Kidney capillary endothelial cell (primary cell): ENCODE measurements at regions not wholly inside any gene's neighbourhood (a gene's known extent, or its start where the extent isn't known, plus 50 kb on each side); places are given as distances from the start of the nearest gene placed in this dataset.
A peak's percentile ranks its signal among the peaks of the same experiment; 100 is the strongest.
"Not testable (repeated sequence)": the region's sequence is repeated elsewhere in the genome, so short reads cannot be mapped to it uniquely, and the experiment has no call there.

Experiments
- DNase-seq: peaks from one replicate; pipeline ENCODE4 v3.0.0-alpha.2; 2018; ENCODE audit warnings: low spot score

- peak; percentile 68 for DNase-seq
These were observed 53.0 kb upstream of the DAPP1 start for GRCh38 chr4:99763635-99764101.

- DNase-seq, result no peak
These were observed 53.9 kb upstream of the DAPP1 start for GRCh38 chr4:99762728-99763127.

DNA sequence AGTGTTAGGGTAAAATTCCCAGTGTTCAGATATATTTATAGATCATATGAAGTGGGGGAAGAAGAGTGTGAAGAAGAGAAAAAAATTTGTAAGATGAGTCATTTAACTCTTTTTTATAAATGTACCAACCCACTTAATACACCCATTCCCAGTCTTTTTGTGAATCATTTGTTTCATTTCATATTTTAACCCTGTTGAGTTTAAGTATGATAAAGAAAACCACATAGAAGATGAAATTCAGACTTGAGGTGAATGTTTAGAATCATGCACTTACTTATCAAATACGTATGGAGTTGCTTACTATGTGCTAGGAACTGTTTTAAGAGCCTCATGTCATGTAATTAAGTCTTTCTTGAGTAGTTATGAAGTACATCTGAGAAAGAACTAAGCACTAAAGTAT is 56.6 kb upstream of the DAPP1 start:
- DNase-seq, result no peak

DNA sequence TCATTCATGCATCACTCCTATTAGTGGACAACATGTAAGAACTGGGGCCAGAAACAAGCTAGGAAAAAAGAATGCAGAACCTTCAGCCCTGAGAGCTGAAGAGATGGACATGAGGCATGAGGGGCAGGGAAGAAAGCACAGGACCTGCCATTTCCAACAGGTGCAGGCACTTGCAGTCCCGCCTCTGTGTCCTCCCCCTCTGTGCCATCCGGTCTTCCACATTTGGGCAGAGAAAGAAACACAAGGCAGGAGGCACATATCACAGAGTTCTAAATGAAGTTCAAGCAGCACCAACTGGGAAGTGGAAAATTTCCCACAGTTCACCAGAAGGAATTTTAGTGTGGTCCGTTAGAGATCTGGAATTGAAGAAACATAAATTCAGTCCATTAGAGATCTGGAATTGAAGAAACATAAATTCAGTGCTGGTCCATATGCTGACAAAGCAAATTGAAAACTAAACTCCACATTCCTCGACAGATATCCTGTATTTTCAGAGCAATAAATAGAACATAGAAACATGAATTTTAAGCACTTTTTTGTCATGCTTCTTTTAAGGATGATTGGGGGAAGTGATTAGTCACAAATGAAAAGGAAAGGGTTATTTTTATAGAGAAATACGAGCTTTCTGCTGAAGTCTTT is 57.2 kb upstream of the DAPP1 start:
- no peak for DNase-seq

DNA sequence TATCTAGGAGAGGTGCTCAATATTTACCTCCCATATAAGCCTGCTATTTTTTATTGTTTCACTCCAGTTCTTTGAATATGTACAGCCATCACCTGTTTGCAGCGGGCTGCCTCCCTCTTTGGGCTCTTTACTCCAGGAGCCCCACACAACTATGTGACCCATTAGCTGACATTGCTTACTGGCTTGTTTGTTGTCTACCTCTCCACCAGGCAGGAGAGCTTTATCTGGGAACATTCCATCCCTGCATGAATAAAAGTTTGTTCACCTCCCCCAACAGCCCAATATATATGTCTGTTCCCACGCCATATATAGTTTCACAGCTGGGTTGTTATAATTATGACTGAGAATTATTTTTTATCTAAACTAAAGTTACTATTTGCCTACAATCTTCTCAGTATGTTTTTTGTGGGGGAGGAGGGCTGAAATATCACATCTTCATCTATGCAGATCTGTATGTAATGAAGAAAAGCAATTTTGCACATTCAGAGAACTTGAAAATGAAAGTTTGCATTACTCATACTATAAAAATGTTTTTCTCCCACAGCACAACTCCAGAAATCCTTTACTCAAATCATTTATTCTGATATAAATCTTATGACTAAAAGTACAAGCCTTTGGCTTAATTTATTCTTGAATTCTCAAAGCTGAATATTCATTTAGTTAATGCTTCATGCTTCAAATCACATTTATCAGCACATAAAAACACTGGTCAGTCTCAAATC is 61.2 kb upstream of the DAPP1 start:
- DNase-seq, result no peak

GRCh38 chr4:99754756-99755155 is 61.9 kb upstream of the DAPP1 start:
- DNase-seq, result no peak

GRCh38 chr4:99753931-99754330 is 62.7 kb upstream of the DAPP1 start:
- DNase-seq, result no peak

DNA sequence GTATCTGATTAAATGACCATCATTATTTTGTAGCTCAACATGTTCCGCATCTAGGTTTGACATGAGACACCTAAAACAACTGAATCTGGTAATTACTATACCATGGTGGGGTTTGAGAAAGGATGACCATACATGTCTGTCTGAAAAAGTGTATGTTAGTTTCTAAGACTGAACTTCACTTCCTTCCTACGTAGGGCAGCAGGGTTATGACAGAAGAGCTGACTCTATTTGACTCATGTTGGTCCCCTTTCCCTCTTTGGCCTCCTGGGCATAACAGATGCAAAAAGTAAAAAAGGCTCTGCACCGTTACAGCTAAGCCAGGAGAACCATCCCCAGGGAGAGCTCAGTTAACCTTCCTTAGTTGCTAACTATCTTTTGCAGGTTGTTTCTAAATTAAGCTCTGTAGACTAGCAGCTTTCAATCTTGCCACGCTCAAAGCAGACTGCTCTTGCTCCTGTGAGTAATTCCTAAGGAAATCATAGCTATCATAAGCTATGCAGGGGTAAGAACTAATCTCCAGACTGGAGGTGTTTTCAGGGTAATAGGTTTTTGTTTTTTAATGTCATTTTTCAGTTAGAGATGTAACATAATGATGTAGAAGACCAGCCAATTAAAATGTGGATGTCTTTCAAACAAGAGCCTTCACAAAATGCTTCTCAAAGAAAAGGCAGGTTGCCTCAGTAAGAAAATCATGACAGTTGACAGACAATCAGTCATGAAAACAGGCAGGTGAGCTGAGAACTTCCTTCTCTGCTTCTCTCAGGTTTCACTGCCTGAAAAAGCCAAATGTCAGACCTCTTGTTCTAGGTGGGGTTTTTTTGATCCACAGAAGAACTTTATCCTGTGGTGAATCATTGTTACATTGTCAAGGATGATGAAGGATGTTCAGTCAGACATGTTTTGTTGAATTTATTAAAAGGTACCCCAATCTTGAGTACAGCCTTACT is 66.9 kb upstream of the DAPP1 start:
- no peak for DNase-seq

- no peak for DNase-seq
These were observed 70.2 kb upstream of the DAPP1 start for GRCh38 chr4:99746443-99746842.

DNA sequence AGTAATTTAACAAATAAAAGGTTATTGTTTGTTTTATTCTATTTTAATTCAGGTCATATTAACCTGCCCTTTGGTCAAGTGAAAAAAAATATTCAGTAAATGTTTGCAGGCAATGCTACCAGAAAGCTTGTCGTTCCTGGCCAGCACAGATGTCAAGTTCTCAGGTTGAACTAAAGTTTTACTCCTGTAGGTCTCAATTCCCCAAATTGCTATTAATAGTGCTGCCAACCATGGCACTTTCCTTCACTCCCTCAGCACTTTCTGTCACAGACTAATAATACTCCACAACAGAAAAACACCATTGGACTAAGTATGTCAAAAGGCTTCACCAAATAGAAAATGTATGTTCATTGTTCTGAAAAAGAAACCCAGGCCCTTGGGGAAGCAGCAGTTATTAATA is 79.2 kb upstream of the C4orf54 start:
- DNase-seq, result no peak

GRCh38 chr4:99735822-99736221 is 78.2 kb upstream of the C4orf54 start:
- DNase-seq, result no peak

GRCh38 chr4:99734583-99735322 is 77.1 kb upstream of the C4orf54 start:
- DNase-seq, result no peak

DNA sequence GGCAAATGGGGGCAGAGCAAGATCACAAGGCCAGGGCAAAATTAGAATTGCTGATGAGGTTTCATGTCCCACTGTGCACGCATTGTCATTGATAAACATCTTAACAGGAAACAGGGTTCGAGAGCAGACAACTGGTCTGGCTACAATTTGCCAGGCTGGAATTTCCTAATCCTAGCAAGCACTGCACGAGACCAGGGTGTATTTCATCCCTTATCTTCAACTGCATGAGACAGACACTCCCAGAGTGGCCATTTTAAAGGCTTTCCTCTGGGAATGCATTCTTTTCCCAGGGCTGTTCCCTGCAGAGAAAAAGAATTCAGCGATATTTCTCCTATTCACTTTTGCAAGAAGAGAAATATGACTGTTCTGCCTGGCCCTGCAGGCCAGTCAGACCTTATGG is 75.8 kb upstream of the C4orf54 start:
- not testable (repeated sequence) for DNase-seq

DNA sequence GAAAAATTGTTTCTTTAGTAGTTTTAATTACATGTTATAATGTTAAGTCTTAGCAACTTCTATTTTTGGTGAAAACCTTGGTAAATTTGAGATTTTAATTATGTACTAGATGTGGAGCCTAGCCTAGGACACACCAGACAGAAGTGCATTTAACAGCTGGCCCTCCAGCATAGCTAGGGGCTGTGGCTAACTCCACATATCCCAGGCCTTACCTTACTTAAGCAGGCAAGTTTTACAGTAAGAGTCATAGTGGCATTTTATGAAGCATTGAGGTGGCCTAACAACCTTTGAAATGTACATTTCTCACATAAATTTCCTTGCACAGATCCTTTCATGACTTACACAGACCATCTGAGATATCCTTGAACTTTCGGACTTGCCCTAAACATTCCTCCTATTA is 71.6 kb upstream of the C4orf54 start:
- no peak for DNase-seq

DNA sequence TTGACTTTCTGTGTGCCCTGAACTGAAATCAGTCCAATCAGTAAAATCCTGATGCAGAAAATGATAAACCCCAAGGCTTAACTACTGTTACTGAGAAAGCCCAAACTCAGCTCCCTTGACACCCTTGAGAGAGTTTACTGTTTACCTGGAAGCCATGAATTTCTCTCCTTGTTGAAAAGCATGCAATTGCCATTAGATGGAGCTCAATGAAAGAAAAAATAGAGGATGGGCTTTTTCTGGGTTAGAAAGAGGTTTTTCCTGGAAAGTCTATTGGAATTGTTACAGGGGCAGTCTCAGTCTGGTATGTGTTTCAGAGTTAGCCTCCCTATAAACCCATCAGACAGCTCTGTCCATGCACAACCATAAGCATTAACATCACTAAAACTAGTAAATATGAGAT is 66.4 kb upstream of the C4orf54 start:
- no peak for DNase-seq

GRCh38 chr4:99723612-99724011 is 66.0 kb upstream of the C4orf54 start:
- DNase-seq, result peak; percentile 65

DNA sequence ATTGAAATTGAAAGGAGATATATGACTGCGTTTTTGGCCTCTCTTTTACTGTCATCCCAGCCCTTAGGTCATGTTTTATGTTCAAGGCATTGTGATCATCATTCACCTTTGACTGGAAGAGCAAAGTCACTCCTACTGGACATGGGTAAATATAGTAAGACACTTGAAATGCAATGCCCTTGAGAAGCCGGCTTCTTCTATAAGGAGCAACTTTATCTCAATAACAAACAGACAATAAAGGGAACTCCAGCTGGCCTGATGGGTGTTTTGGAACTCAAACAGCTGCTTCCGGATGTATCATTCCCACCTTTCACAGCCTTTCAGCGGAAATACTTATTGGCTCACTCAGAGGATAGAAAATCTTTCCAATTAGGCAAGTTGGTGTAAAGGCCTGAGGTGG is 65.1 kb upstream of the C4orf54 start:
- peak; percentile 30 for DNase-seq

GRCh38 chr4:99722006-99722405 is 64.4 kb upstream of the C4orf54 start:
- no peak for DNase-seq

GRCh38 chr4:99720206-99720605 is 62.6 kb upstream of the C4orf54 start:
- no peak for DNase-seq

GRCh38 chr4:99716996-99717395 is 59.4 kb upstream of the C4orf54 start:
- DNase-seq, result no peak

DNA sequence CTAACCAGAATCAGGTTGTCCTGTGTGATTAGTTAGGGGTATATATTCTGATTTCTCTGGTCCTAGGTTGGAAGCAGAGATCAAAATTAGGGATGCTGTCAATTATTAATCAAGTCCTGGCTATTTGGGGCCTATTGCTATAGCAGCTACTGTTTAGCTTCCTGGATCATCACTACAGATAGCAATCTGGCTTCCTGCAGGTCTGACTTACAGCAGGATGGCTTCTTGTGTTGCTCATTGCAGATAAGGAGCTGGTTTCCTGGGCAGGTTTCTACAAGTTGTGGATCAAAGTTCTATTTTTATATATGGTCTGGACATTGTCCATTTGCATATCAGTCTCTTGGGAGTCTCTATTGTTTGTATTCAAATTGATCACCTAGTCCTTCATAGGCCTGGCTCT is 57.7 kb upstream of the C4orf54 start:
- DNase-seq, result peak; percentile 80

GRCh38 chr4:99714179-99714578 is 56.6 kb upstream of the C4orf54 start:
- DNase-seq, result no peak
